ENCODE measurements at regions not wholly inside any gene's neighbourhood (a gene's known extent, or its start where the extent isn't known, plus 50 kb on each side); places are given as distances from the start of the nearest gene placed in this dataset.

DNA sequence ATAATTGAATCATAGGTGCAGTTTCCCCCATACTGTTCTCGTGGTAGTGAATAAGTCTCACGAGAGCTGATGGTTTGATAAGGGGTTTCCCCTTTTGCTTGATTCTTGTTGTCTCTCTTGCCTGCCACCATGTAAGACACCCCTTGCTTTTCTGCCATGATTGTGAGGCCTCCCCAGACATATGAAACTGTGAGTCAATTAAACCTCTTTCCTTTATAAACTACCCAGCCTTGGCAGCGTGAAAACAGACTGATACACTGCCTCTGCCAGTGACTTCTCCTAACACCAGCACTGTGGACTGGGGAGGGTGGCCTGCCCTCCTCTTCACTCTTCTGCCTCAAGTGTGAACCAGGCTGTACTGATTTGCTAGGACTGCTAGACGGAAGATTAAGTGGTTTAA, 108.6 kb downstream of the RAB11FIP2 start (continued):
- TF ChIP-seq ZNF561 (tag by site-specific recombination; IDR thresholded peaks at IDR 0.05; ENCODE audit: borderline replicate concordance), result no peak

DNA sequence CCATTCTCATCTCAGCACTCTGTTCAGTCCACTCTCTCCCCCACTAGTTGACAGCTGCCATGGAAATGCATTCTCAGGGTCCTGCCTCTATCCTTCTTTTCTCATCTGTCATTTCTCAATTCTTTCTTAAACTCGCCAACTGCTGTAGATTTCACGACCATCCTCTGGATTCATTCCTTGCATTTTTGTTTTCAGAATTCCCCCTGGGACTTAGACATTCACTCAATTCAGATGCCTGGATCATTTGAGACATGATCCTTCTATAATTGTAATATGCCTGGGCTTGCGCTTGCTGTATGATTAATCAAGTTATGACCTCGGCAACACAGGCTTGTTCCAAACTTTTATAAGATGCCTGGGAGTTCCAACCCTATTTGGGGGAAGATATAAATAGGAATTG, 104.5 kb downstream of the RAB11FIP2 start:
- H3K27ac ChIP-seq (ENCODE audit: extremely low read depth, low read depth, low read length), result no peak overlapping the region
- CTCF ChIA-PET, result no interaction called here
- TF ChIP-seq ZNF146 (tag by site-specific recombination; IDR thresholded peaks at IDR 0.05), result no peak
- TF ChIP-seq ZNF473 (tag by site-specific recombination; IDR thresholded peaks at IDR 0.05), result no peak
- TF ChIP-seq, protein P1, sequence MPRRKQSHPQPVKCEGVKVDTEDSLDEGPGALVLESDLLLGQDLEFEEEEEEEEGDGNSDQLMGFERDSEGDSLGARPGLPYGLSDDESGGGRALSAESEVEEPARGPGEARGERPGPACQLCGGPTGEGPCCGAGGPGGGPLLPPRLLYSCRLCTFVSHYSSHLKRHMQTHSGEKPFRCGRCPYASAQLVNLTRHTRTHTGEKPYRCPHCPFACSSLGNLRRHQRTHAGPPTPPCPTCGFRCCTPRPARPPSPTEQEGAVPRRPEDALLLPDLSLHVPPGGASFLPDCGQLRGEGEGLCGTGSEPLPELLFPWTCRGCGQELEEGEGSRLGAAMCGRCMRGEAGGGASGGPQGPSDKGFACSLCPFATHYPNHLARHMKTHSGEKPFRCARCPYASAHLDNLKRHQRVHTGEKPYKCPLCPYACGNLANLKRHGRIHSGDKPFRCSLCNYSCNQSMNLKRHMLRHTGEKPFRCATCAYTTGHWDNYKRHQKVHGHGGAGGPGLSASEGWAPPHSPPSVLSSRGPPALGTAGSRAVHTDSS (tag by site-specific recombination; IDR thresholded peaks at IDR 0.05), result no peak
- no peak for TF ChIP-seq ZIC2 (tag by site-specific recombination; IDR thresholded peaks at IDR 0.05)
- no peaks in the 10 kb centered on the region for H3K36me3 ChIP-seq (ENCODE audit: control insufficient read depth in 2 of 2, insufficient read depth in 1 of 2, low read length in 2 of 2)
- POLR2A ChIA-PET, result no interaction called here
- no peak overlapping the region for H3K4me3 ChIP-seq (ENCODE audit: low read depth, low read length)
- H3K9me3 ChIP-seq (ENCODE audit: control insufficient read depth, insufficient read depth, low read depth, low read length), result no peaks in the 10 kb centered on the region
- H3K4me1 ChIP-seq (ENCODE audit: control insufficient read depth, insufficient read depth, low read length), result no peaks in the 10 kb centered on the region

DNA sequence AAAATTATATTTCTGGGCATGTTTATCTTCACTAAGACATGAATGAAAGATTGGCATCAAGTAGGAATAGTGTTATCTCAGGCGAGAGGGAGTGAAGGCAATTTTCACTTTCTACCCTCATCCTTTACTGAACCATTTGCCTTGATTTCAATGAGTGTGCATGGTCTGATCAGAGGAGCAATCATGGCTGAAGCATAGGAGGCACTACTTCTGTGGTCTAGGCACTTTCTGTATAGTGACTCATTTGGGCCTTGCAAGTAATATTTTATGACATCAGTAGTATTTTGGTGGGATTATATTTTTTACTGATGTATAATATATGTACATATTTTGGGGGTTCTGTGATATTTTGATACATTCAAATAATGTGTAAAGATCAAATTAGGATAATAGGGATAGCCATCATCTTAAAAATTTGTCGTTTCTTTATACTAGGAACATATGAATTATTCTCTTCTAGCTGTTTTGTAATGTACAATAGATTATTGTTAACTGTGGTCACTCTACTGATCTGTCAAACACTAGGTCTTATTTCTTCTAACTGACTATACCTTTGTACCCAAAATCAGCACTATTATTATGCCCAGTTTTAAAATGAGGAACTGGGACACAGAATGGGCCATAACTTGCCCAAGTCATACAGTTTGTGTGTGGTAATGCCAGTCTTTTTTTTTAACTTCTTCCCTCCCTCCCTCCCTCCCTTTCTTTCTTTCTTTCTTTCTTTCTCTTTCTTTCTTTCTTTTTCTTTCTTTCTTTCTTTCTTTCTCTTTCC, 101.9 kb downstream of the RAB11FIP2 start:
- Histone ChIP-seq H3K4me1 (ENCODE audit: control insufficient read depth, insufficient read depth, low read length) (no peaks in the 10 kb centered on the region), H3K27ac (ENCODE audit: extremely low read depth, low read depth, low read length) (no peak overlapping the region), H3K4me3 (ENCODE audit: low read depth, low read length) (no peak overlapping the region), H3K36me3 (ENCODE audit: control insufficient read depth in 2 of 2, insufficient read depth in 1 of 2, low read length in 2 of 2) (no peaks in the 10 kb centered on the region), H3K9me3 (ENCODE audit: control insufficient read depth, insufficient read depth, low read depth, low read length) (no peaks in the 10 kb centered on the region)
- ChIA-PET CTCF (no interaction called here), POLR2A (no interaction called here)
- TF ChIP-seq, protein P2, sequence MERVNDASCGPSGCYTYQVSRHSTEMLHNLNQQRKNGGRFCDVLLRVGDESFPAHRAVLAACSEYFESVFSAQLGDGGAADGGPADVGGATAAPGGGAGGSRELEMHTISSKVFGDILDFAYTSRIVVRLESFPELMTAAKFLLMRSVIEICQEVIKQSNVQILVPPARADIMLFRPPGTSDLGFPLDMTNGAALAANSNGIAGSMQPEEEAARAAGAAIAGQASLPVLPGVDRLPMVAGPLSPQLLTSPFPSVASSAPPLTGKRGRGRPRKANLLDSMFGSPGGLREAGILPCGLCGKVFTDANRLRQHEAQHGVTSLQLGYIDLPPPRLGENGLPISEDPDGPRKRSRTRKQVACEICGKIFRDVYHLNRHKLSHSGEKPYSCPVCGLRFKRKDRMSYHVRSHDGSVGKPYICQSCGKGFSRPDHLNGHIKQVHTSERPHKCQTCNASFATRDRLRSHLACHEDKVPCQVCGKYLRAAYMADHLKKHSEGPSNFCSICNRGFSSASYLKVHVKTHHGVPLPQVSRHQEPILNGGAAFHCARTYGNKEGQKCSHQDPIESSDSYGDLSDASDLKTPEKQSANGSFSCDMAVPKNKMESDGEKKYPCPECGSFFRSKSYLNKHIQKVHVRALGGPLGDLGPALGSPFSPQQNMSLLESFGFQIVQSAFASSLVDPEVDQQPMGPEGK (tag by site-specific recombination; IDR thresholded peaks at IDR 0.05), result no peak
- no peak for TF ChIP-seq ZNF843 (tag by site-specific recombination; IDR thresholded peaks at IDR 0.05)
- no peak for TF ChIP-seq GLIS1 (tag by site-specific recombination; IDR thresholded peaks at IDR 0.05)
- no peak for TF ChIP-seq ZNF664 (tag by site-specific recombination; IDR thresholded peaks at IDR 0.05)
- TF ChIP-seq, protein P3, sequence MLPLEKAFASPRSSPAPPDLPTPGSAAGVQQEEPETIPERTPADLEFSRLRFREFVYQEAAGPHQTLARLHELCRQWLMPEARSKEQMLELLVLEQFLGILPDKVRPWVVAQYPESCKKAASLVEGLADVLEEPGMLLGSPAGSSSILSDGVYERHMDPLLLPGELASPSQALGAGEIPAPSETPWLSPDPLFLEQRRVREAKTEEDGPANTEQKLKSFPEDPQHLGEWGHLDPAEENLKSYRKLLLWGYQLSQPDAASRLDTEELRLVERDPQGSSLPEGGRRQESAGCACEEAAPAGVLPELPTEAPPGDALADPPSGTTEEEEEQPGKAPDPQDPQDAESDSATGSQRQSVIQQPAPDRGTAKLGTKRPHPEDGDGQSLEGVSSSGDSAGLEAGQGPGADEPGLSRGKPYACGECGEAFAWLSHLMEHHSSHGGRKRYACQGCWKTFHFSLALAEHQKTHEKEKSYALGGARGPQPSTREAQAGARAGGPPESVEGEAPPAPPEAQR (tag by site-specific recombination; IDR thresholded peaks at IDR 0.05), result no peak
- TF ChIP-seq ZNF19 (tag by site-specific recombination; IDR thresholded peaks at IDR 0.05; ENCODE audit: low read depth), result no peak
- no peak for TF ChIP-seq TRIM28 (IDR thresholded peaks at IDR 0.05; ENCODE audit: borderline replicate concordance, low read length)
- TF ChIP-seq, protein P4, sequence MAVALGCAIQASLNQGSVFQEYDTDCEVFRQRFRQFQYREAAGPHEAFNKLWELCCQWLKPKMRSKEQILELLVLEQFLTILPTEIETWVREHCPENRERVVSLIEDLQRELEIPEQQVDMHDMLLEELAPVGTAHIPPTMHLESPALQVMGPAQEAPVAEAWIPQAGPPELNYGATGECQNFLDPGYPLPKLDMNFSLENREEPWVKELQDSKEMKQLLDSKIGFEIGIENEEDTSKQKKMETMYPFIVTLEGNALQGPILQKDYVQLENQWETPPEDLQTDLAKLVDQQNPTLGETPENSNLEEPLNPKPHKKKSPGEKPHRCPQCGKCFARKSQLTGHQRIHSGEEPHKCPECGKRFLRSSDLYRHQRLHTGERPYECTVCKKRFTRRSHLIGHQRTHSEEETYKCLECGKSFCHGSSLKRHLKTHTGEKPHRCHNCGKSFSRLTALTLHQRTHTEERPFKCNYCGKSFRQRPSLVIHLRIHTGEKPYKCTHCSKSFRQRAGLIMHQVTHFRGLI (tag by site-specific recombination; IDR thresholded peaks at IDR 0.05), result no peak

DNA sequence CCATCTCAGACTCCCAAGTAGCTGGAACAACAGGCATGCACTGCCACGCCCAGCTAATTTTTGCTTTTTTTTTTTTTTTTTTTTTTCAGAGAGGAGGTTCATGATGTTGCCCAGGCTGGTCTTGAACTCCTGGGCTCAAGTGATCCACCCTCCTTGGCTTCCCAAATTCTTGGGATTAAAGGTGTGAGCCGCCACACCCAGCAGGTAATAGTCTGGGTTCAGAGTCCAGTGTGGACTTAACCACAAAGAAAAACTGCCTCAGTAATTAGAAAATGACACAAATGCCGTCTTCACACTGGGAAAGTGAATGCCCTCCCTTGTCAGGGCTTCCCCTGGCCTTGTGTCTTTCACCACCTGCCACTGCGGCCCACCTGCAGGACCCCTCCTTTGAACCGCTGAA, 101.1 kb downstream of the RAB11FIP2 start:
- POLR2A ChIA-PET, result no interaction called here
- Histone ChIP-seq H3K27ac (ENCODE audit: extremely low read depth, low read depth, low read length) (no peak overlapping the region), H3K9me3 (ENCODE audit: control insufficient read depth, insufficient read depth, low read depth, low read length) (no peaks in the 10 kb centered on the region), H3K4me3 (ENCODE audit: low read depth, low read length) (no peak overlapping the region), H3K4me1 (ENCODE audit: control insufficient read depth, insufficient read depth, low read length) (no peaks in the 10 kb centered on the region), H3K36me3 (ENCODE audit: control insufficient read depth in 2 of 2, insufficient read depth in 1 of 2, low read length in 2 of 2) (no peaks in the 10 kb centered on the region)
- CTCF ChIA-PET, result interaction anchor here (1.0 kb wide), 1 partner anchor 16 kb away, joined by 3 read pairs; no protein-coding TSS in a partner anchor
- no peak for TF ChIP-seq ZNF16 (tag by site-specific recombination; IDR thresholded peaks at IDR 0.05; ENCODE audit: low read depth)
- no peak for TF ChIP-seq ZNF830 (tag by site-specific recombination; IDR thresholded peaks at IDR 0.05; ENCODE audit: low read depth)
- no peak for TF ChIP-seq SP2 (tag by site-specific recombination; IDR thresholded peaks at IDR 0.05)
- TF ChIP-seq ZSCAN30 (tag by site-specific recombination; IDR thresholded peaks at IDR 0.05), result no peak
- TF ChIP-seq ZEB2 (tag by site-specific recombination; IDR thresholded peaks at IDR 0.05), result no peak
